HG03060 (cell line): ENCODE measurements at regions not wholly inside any gene's neighbourhood (a gene's known extent, or its start where the extent isn't known, plus 50 kb on each side); places are given as distances from the start of the nearest gene placed in this dataset.

Source experiments
- ATAC-seq: cut with Tn5 transposase; IDR thresholded peaks from one replicate; pipeline ENCODE4 v1.9.1; 2021; ENCODE audit warnings: low read depth, moderate number of reproducible peaks; ENCODE audit not compliant: unreplicated experiment

GRCh38 chr15:97401195-97401594, 559.3 kb upstream of the ARRDC4 start:
- ATAC-seq: no peak

DNA sequence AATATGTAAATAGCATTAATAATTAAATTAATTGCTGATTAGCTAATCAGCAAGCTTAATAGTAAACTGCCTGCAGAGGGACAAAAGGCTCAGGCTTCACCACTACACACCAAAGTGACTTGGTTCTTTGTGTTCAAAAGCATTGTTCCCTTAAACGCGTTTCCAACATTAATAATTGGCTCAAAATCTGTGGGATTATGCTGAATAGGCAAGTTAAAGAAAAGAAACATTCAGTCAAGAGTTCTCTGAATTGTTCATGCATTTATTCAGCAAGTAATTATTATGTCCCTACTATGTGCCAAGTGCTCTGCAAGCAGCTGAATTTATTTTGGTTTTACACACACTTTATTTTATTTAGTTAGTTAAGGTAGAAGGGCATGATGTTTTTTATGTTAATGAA, 558.5 kb upstream of the ARRDC4 start:
- ATAC-seq: no peak

DNA sequence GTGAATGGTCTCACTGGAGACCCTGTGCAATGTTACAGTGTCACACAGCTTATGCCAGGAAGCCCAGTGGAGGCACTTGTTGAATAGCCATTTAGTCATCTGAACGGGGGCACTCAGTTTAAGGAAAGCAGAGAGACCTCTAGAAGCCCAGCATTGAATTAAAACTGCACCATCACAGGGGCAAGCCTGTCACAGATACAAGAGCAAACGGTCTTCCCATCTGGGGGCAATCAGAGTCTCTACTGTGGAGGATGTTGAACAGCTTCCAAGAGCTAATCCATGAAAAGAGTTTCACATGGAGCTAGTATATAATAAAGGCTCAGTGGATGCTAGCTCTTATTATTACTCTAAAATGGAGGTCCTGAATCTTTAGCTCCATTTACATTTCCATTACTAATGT, 553.7 kb upstream of the ARRDC4 start:
- no peak for ATAC-seq

DNA sequence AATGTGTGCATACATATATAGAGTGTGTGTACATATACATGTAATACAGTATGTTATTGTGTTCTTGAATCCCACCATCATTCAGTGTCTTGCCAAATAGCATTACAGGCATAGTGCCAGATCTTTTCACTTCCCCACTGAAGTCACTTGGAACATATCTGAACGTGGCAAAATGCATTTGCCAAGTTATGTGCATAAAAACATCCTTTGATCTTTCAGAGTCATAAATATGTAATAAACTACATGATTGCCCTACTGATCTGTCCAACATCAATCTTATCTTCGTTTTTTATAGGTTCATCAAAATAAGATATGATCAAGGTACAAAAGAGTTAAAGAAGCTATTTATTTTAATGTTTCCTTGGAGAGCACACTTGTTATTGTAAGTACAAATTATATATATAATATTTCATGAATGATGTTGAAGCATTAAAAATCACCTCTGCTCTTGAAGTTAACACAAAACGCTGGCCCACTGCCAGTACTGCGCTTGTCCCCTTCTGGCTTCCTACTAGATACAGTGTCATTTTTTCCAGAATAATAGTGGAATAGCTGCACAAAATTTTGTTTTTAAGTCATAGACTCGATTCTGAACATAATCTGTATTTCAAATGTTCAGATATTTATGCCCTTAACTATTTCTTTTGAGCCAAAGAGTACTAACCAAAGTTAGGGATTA, 549.5 kb upstream of the ARRDC4 start:
- no peak for ATAC-seq

- no peak for ATAC-seq
Observed at GRCh38 chr15:97420130-97420529, 540.4 kb upstream of the ARRDC4 start.

GRCh38 chr15:97425596-97425995, 534.9 kb upstream of the ARRDC4 start:
- ATAC-seq: no peak

- no peak for ATAC-seq
Observed at GRCh38 chr15:97443101-97443500, 517.4 kb upstream of the ARRDC4 start.

DNA sequence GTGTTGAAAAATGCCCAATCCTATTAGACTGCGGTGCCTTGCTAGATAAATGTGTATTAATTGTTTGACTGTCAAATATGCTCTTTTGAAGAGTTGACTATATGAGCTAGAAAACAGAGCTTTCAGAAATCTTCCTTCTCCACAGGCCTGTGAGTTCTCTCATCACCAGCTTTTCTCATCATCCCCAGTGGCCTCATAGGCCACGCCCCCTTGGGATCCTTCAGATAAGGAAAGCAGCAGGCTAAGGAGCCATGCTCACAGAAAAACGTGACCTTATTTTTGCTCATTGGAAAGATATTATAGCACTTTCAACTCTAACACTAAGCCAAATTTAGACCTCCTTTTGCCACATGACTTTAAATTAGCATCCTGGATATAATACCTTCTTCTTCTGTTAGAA, 514.4 kb upstream of the ARRDC4 start:
- no peak for ATAC-seq

DNA sequence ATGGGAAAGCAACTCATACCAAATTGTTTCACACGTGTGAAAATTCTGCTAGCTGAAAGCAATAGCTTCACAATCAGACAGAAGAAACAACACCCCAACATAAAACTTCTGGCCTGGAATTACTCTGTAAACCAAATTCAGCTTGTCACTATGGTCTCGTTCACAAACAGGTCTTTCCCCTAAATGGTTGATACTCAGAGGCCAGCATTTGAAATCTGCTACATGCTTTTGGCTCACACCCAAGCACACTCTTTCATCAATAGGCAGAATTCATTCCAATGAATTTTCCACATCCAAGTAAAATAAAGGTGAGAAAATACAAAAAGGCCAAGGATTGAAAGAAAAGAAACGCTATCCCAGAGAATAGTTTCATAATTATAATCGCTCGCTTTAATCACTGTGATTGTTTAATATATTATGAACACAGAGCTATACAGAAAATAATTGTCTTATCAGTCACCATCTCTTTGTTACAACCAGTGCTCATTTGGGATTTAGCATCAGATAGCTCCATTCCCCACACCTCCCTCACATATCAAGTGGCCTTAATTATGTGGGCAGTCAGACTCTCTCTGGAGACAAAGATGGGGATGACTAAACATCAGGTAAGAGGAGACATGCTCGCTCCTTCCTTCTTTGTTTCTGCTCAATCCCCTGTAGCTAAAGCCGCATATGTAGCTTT, 503.8 kb upstream of the ARRDC4 start:
- no peak for ATAC-seq

DNA sequence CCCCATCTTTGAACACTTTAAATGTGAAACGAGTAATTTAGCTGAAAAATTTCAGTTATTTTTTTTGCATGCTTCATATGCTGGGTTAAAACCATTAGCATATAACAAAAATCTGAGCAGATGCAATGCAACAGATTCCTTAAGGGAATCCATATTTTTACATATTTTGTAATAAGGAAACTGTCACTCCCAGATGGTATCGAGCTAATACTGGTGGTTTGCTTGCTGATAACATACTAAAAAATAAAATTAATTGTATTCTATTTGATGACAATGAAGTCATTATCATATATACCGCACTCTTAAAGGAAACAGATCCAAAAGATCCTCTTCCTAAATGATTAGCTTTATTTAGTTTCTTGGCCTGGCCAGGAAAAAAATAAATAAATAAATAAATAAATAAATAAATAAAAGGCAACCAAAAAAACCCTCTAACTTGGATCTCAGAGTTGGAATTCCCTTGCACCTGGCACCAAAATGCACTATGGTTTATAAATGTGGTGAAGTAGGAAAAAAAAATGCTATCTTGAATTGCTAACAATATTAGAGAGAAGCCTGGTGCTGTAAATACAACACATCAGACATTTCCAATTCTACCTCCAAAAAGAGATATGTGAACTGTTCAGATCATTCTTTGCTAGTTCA, 503.2 kb upstream of the ARRDC4 start:
- no peak for ATAC-seq

DNA sequence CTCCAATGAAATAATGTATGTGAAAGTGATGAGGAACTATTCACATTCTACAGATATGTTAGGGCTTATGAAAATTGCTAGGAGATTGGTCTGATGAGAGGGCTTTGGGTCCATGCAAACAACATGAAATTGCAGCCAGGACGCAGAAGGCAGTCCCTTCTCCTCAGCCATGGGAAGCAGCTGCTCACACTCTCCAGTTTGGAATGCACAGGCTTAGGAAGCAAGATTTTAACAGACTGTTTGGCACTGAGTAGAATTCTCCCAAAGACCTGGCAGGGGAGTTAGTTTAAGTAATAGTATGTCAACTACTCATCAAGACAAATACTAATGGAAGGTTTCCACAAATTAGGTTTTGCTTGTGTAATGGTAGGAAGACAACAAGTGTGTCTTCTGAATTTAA, 500.7 kb upstream of the ARRDC4 start:
- ATAC-seq: no peak

- ATAC-seq: no peak
Observed at GRCh38 chr15:97461226-97461625, 499.3 kb upstream of the ARRDC4 start.

- no peak for ATAC-seq
Observed at GRCh38 chr15:97463696-97464095, 496.8 kb upstream of the ARRDC4 start.

DNA sequence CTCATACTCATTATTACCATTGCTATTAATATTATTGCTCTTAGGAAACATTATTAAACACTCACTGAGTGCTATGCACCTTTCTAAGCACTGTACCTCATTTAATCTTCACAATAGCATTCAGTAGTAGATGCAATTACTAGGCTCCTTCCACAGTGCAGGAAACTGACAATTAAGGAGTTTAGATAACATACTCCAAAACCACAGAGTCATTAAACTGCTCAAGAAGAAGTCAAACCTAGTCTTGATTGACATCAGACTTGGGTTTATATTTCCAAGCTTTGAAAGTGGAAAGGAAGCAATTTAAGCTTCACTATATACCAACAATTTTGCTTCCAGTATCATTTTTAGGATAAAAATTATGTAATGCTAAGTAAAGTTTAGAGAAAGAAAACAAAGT, 490.1 kb upstream of the ARRDC4 start:
- no peak for ATAC-seq

DNA sequence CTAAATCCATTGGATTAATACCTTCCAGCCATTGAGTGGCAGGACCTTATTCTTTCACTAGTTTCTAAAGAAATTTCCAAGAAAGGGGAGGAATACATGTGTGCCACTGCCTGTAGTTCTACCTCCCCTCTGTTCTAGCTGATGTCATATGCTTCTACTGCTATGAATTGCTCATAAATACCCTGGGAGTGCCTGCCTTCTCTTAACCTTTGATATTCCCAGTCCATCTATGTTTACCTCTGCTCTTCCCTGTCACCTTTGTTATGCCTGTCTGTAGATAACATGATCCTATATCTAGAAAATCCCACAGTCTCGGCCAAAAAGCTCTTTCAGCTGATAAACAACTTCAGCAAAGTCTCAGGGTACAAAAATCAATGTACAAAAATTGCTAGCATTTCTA, 486.9 kb upstream of the ARRDC4 start:
- no peak for ATAC-seq

DNA sequence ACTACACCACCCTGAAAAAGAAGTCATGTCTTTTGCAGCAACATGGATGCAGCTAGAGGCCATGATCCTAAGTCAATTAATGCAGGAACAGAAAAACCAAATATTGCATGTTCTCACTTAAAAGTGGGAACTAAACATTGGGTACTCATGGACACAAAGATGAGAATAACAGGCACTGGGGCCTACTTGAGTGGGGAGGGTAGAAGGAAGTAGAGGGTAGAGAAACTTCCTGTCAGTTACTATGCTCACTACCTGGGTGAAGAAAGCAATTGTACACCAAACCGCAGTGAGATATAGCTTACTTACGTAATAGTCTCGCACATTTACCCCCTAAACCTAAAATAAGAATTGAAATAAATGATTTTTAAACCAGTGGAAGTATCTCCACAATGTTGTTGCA, 480.5 kb upstream of the ARRDC4 start:
- no peak for ATAC-seq

GRCh38 chr15:97482521-97482920, 478.0 kb upstream of the ARRDC4 start:
- ATAC-seq: no peak

- no peak for ATAC-seq
Observed at GRCh38 chr15:97483232-97483631, 477.3 kb upstream of the ARRDC4 start.

- no peak for ATAC-seq
Observed at GRCh38 chr15:97490429-97490828, 470.1 kb upstream of the ARRDC4 start.

GRCh38 chr15:97501291-97501690, 459.2 kb upstream of the ARRDC4 start:
- ATAC-seq: no peak

DNA sequence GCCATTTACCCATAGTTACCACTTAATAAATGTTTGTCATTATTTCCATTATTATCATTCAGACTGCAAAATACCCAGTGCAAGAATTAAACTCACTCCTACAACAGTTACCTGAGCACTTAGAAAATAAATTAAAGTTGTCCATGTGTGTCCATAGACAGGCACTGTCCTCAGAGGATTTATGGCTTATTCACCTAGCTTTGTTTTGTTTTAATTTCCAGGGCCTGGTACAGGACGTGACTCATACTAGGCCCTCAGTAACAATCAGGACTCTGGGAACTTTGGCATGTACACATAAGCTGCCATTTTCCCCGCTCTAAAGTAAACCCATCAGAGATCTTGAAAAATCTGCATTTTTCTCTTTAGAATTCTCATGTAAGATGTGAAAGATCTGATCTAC, 458.5 kb upstream of the ARRDC4 start:
- ATAC-seq: no peak
